ENCODE measurements at regions not wholly inside any gene's neighbourhood (a gene's known extent, or its start where the extent isn't known, plus 50 kb on each side); places are given as distances from the start of the nearest gene placed in this dataset.

DNA sequence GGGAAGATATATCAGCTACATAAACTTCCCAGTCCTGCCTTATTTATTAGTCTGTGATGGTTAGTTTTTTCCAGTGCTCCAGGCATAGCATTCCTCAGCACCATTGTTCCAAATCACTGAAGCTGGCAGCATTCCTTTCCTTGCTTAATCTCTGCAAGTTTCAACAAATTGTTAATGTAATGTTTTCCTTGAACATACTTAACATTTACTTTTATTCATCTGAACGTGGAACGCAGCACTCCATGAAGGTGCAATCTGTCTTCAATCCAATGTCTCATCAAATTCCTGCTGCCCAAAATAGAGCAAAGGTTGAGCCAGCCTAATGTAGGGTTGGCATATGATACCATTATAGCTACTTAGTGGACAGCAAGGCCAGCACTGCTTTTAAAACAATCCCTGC, 441.1 kb upstream of the RBFOX1 start:
- no peak for TF ChIP-seq CTCF (IDR thresholded peaks at IDR 0.05)
- TF ChIP-seq POLR2A (IDR thresholded peaks at IDR 0.05), result no peak
